ENCODE measurements at regions not wholly inside any gene's neighbourhood (a gene's known extent, or its start where the extent isn't known, plus 50 kb on each side); places are given as distances from the start of the nearest gene placed in this dataset.

GRCh38 chr3:163832547-163832946, 1245.7 kb downstream of the SI start:
- ChIA-PET RAD21 (ENCODE audit: low non-redundant PET in 1 of 2, low total read pairs in 2 of 2, uncharacterized antibody in 2 of 2, unreplicated experiment in 2 of 2) (no interaction called here), POLR2A (no interaction called here), CTCF (no interaction called here)
- Histone ChIP-seq H3K4me2 (ENCODE audit: low read length) (no peak overlapping the region), H3K36me3 (ENCODE audit: control insufficient read depth in 1 of 2, insufficient read depth in 2 of 2, low read length in 2 of 2) (no peaks in the 10 kb centered on the region), H3K9me2 (ENCODE audit: insufficient read depth) (no peaks in the 10 kb centered on the region), H3K27ac (ENCODE audit: low read depth, low read length) (no peak overlapping the region), H3K79me2 (ENCODE audit: insufficient read depth, low read length) (no peaks in the 10 kb centered on the region), H3K27me3 (ENCODE audit: insufficient read depth, low read length) (no peaks in the 10 kb centered on the region), H4K20me1 (ENCODE audit: insufficient read depth) (no peaks in the 10 kb centered on the region), H3K4me1 (ENCODE audit: control insufficient read depth in 1 of 2, insufficient read depth in 2 of 2, low read length in 2 of 2) (no peaks in the 10 kb centered on the region), H3K9ac (ENCODE audit: low read length) (no peak overlapping the region), H3K9me3 (ENCODE audit: control insufficient read depth in 1 of 2, insufficient read depth in 1 of 2, low read depth in 1 of 2, low read length in 2 of 2) (no peaks in the 10 kb centered on the region), H3K4me3 (replicated peaks in 1 of 2; ENCODE audit: low read depth in 1 of 2, low read length in 2 of 2) (no peak overlapping the region), H2AFZ (ENCODE audit: low read depth, low read length, poor library complexity, severe bottlenecking) (no peak overlapping the region)
- BruUV-seq (replicated peaks) = no TSS peak
- intact Hi-C loops (cut with micrococcal nuclease) = no loop called here
- ATAC-seq (no peak), DNase-seq (ENCODE audit: low read depth, low spot score) (no peak)
- TF ChIP-seq ATF3 (IDR thresholded peaks at IDR 0.05) = no peak

GRCh38 chr3:163821841-163822240, 1256.5 kb downstream of the SI start:
- BruUV-seq (replicated peaks) = no TSS peak

More at GRCh38 chr3:163821841-163822240, 1256.5 kb downstream of the SI start:
- DNase-seq (ENCODE audit: low read depth, low spot score) (no peak), ATAC-seq (no peak)
- H3K9me3 ChIP-seq (ENCODE audit: control insufficient read depth in 1 of 2, insufficient read depth in 1 of 2, low read depth in 1 of 2, low read length in 2 of 2) = no peaks in the 10 kb centered on the region
- H3K79me2 ChIP-seq (ENCODE audit: insufficient read depth, low read length) = no peaks in the 10 kb centered on the region
- no peak overlapping the region for H3K27ac ChIP-seq (ENCODE audit: low read depth, low read length)
- no peaks in the 10 kb centered on the region for H4K20me1 ChIP-seq (ENCODE audit: insufficient read depth)
- no peak overlapping the region for H3K4me3 ChIP-seq (replicated peaks in 1 of 2; ENCODE audit: low read depth in 1 of 2, low read length in 2 of 2)
- H3K4me1 ChIP-seq (ENCODE audit: control insufficient read depth in 1 of 2, insufficient read depth in 2 of 2, low read length in 2 of 2) = no peaks in the 10 kb centered on the region
- no peak overlapping the region for H3K9ac ChIP-seq (ENCODE audit: low read length)
- H3K27me3 ChIP-seq (ENCODE audit: insufficient read depth, low read length) = no peaks in the 10 kb centered on the region
- TF ChIP-seq TCF7L2 (IDR thresholded peaks at IDR 0.05; ENCODE audit: borderline replicate concordance, extremely low read depth, insufficient read depth, insufficient read length) = no peak
- TF ChIP-seq CTCF (IDR thresholded peaks at IDR 0.05 in 2 of 3, conservative IDR thresholded peaks at IDR 0.05 in 1 of 3; ENCODE audit: borderline replicate concordance in 1 of 3, insufficient read depth in 1 of 3, low read depth in 2 of 3, low read length in 2 of 3) = no peak
- no peak for TF ChIP-seq EGR1 (IDR thresholded peaks at IDR 0.05; ENCODE audit: low read depth)
- TF ChIP-seq JUND (IDR thresholded peaks at IDR 0.05) = no peak
- TF ChIP-seq REST (IDR thresholded peaks at IDR 0.05; ENCODE audit: low read depth) = no peak
- no peak for TF ChIP-seq FOSL1 (IDR thresholded peaks at IDR 0.05; ENCODE audit: low read depth)
- TF ChIP-seq CBX3 (IDR thresholded peaks at IDR 0.05; ENCODE audit: low read depth) = no peak
- ChIA-PET RAD21 (ENCODE audit: low non-redundant PET in 1 of 2, low total read pairs in 2 of 2, uncharacterized antibody in 2 of 2, unreplicated experiment in 2 of 2) (no interaction called here), POLR2A (no interaction called here), CTCF (no interaction called here)
- intact Hi-C loops (cut with micrococcal nuclease) = no loop called here
- peak overlapping the region; percentile 46 for H2AFZ ChIP-seq (ENCODE audit: low read depth, low read length, poor library complexity, severe bottlenecking)
- no peak overlapping the region for H3K4me2 ChIP-seq (ENCODE audit: low read length)
- H3K9me2 ChIP-seq (ENCODE audit: insufficient read depth) = no peaks in the 10 kb centered on the region; the same call in 1 of the 2 replicates
- no peaks in the 10 kb centered on the region for H3K36me3 ChIP-seq (ENCODE audit: control insufficient read depth in 1 of 2, insufficient read depth in 2 of 2, low read length in 2 of 2)

Data from HCT116 (cell line).